IMR-90 (cell line): ENCODE measurements at regions not wholly inside any gene's neighbourhood (a gene's known extent, or its start where the extent isn't known, plus 50 kb on each side); places are given as distances from the start of the nearest gene placed in this dataset.

Experiments
- ATAC-seq: fragments of 200-7000 bp; cut with Tn5 transposase; 2 replicates; pipeline ENCODE4 v1.9.1; 2020; ENCODE audit warnings: low read depth, mild to moderate bottlenecking, moderate library complexity
- BruUV-seq: library from RNA; stranded (reverse); fragments of 400-500 nt; replicated peaks from 2 replicates; lab custom pipeline; 2021; lab: Mats Ljungman, UMichigan
- CTCF ChIA-PET: fragments of 300-600 bp; formaldehyde crosslinking; extraction: SDS; loops from one replicate; lab custom pipeline; 2021; ENCODE audit warnings: antibody characterized with exemption; lab: Yijun Ruan, JAX
- POLR2A ChIA-PET: fragments of 300-600 bp; sonication (Branson Sonifier 250); formaldehyde crosslinking; loops from one replicate; lab custom pipeline; 2022; ENCODE audit warnings: antibody characterized with exemption; ENCODE audit not compliant: unreplicated experiment; lab: Charles Lee
- DNase-seq: peaks from one replicate; pipeline ENCODE4 v3.0.0; 2013
- H2AFZ ChIP-seq: replicated peaks from 2 replicates; pipeline ENCODE3; 2013; ENCODE audit warnings: low read length, mild to moderate bottlenecking; ENCODE audit not compliant: poor library complexity
- H2AK5ac ChIP-seq: 2 replicates; pipeline ENCODE4 v1.6.1; 2013; ENCODE audit warnings: low read depth, low read length, inconsistent platforms
- H2AK9ac ChIP-seq: replicated peaks from 2 replicates; pipeline ENCODE3; 2013; ENCODE audit warnings: mild to moderate bottlenecking, low read depth, low read length, moderate library complexity; ENCODE audit not compliant: poor library complexity
- H2BK120ac ChIP-seq: 2 replicates; pipeline ENCODE4 v1.6.1; 2013; ENCODE audit warnings: low read depth, low read length, inconsistent platforms
- H2BK15ac ChIP-seq: 3 replicates; pipeline ENCODE4 v1.6.1; 2013; ENCODE audit warnings: low read depth, low read length, inconsistent platforms
- H2BK20ac ChIP-seq: 2 replicates; pipeline ENCODE4 v1.6.1; 2013; ENCODE audit warnings: low read depth, mild to moderate bottlenecking, inconsistent platforms, low read length, moderate library complexity
- H2BK5ac ChIP-seq: 2 replicates; pipeline ENCODE4 v1.6.1; 2013; ENCODE audit warnings: mild to moderate bottlenecking, low read depth, low read length, inconsistent platforms; ENCODE audit not compliant: poor library complexity, severe bottlenecking
- H3K14ac ChIP-seq: replicated peaks from 2 replicates; pipeline ENCODE4 v1.6.1; 2013; ENCODE audit warnings: low read depth, low read length, inconsistent platforms
- H3K18ac ChIP-seq: 2 replicates; pipeline ENCODE4 v1.6.1; 2013; ENCODE audit warnings: low read depth, low read length, control low read depth
- H3K23ac ChIP-seq: 2 replicates; pipeline ENCODE4 v1.6.1; 2013; ENCODE audit warnings: low read depth, low read length, inconsistent platforms
- H3K27ac ChIP-seq: 2 replicates; pipeline ENCODE4 v1.5.1; 2013; ENCODE audit warnings: mild to moderate bottlenecking, control low read depth, low read length; ENCODE audit not compliant: insufficient read depth
- H3K27me3 ChIP-seq: 2 replicates; pipeline ENCODE4 v1.6.1; 2013; ENCODE audit warnings: low read length; ENCODE audit not compliant: control insufficient read depth, insufficient read depth
- H3K36me3 ChIP-seq: 2 replicates; pipeline ENCODE4 v1.6.1; 2013; ENCODE audit warnings: low read length, mixed read lengths; ENCODE audit not compliant: control insufficient read depth, insufficient read depth
- H3K4ac ChIP-seq: 2 replicates; pipeline ENCODE4 v1.6.1; 2013; ENCODE audit warnings: low read depth, low read length, inconsistent platforms
- H3K4me1 ChIP-seq: 2 replicates; pipeline ENCODE4 v1.6.1; 2013; ENCODE audit warnings: low read length, mixed read lengths; ENCODE audit not compliant: control insufficient read depth, insufficient read depth
- H3K4me2 ChIP-seq: 2 replicates; pipeline ENCODE4 v1.6.1; 2013; ENCODE audit warnings: low read depth, mild to moderate bottlenecking, control low read depth, low read length, moderate library complexity
- H3K4me3 ChIP-seq: 2 replicates; pipeline ENCODE4 v1.5.1; 2013; ENCODE audit warnings: low read depth, mild to moderate bottlenecking, control low read depth, low read length, moderate library complexity; ENCODE audit not compliant: insufficient read depth
- H3K56ac ChIP-seq: 2 replicates; pipeline ENCODE4 v1.6.1; 2013; ENCODE audit warnings: low read length, inconsistent platforms; ENCODE audit not compliant: insufficient read depth; ENCODE audit errors: extremely low read depth
- H3K79me1 ChIP-seq, 2 experiments: 2 replicates each; pipeline ENCODE4 v1.6.1; 2013; ENCODE audit warnings: low read length in 2 of 2, inconsistent platforms in 1 of 2, low read depth in 1 of 2
- H3K9ac ChIP-seq: 2 replicates; pipeline ENCODE4 v1.6.1; 2013; ENCODE audit warnings: low read depth, low read length, control low read depth
- H3K9me1 ChIP-seq: 2 replicates; pipeline ENCODE4 v1.6.1; 2013; ENCODE audit warnings: low read length, inconsistent platforms; ENCODE audit not compliant: insufficient read depth
- H3K9me3 ChIP-seq: 2 replicates; pipeline ENCODE4 v1.6.1; 2013; ENCODE audit warnings: low read length; ENCODE audit not compliant: control insufficient read depth, insufficient read depth
- H4K20me1 ChIP-seq: 2 replicates; pipeline ENCODE4 v1.6.1; 2013; ENCODE audit warnings: low read length, inconsistent platforms; ENCODE audit not compliant: insufficient read depth
- H4K5ac ChIP-seq: 2 replicates; pipeline ENCODE4 v1.6.1; 2013; ENCODE audit warnings: mild to moderate bottlenecking, low read depth, low read length, control low read depth
- H4K8ac ChIP-seq, 2 experiments: 2 replicates each; pipeline ENCODE4 v1.6.1; 2013; ENCODE audit warnings: low read depth in 2 of 2, low read length in 2 of 2, control low read depth in 1 of 2, inconsistent platforms in 1 of 2
- H4K91ac ChIP-seq: 2 replicates; pipeline ENCODE4 v1.6.1; 2013; ENCODE audit warnings: low read depth, low read length, inconsistent platforms; ENCODE audit not compliant: insufficient read depth
- BHLHE40 ChIP-seq: fragments of 150-350 bp; IDR thresholded peaks from 2 replicates; pipeline ENCODE4 v1.6.1; 2016; ENCODE audit warnings: mild to moderate bottlenecking, low read depth, low read length
- CEBPB ChIP-seq: IDR thresholded peaks from 2 replicates; pipeline ENCODE4 v1.6.1; 2012; ENCODE audit warnings: low read depth, low read length, improper control_type of control experiment
- CHD1 ChIP-seq: IDR thresholded peaks from 2 replicates; pipeline ENCODE4 v1.6.1; 2012; ENCODE audit warnings: low read depth, low read length, improper control_type of control experiment
- FOS ChIP-seq: fragments of 150-350 bp; IDR thresholded peaks from 2 replicates; pipeline ENCODE4 v1.6.1; 2016; ENCODE audit warnings: low read depth, low read length
- MAFK ChIP-seq: IDR thresholded peaks from 2 replicates; pipeline ENCODE4 v1.6.1; 2012; ENCODE audit warnings: low read depth, low read length, improper control_type of control experiment
- MAZ ChIP-seq: IDR thresholded peaks from 2 replicates; pipeline ENCODE4 v1.6.1; 2012; ENCODE audit warnings: low read depth, mild to moderate bottlenecking, low read length, improper control_type of control experiment, moderate library complexity, borderline replicate concordance
- MXI1 ChIP-seq: IDR thresholded peaks from 2 replicates; pipeline ENCODE4 v1.6.1; 2012; ENCODE audit warnings: low read depth, mild to moderate bottlenecking, low read length, moderate library complexity, borderline replicate concordance
- NFE2L2 ChIP-seq: fragments of 150-350 bp; IDR thresholded peaks from 2 replicates; pipeline ENCODE4 v1.6.1; 2016; ENCODE audit warnings: low read depth, mild to moderate bottlenecking, low read length
- POLR2A ChIP-seq: IDR thresholded peaks from 2 replicates; pipeline ENCODE4 v1.6.1; 2012; ENCODE audit warnings: mild to moderate bottlenecking, low read depth, low read length
- RAD21 ChIP-seq: IDR thresholded peaks from 2 replicates; pipeline ENCODE4 v1.6.1; 2012; ENCODE audit warnings: low read length, improper control_type of control experiment
- RCOR1 ChIP-seq: IDR thresholded peaks from 2 replicates; pipeline ENCODE4 v1.6.1; 2012; ENCODE audit warnings: mild to moderate bottlenecking, low read length, improper control_type of control experiment; ENCODE audit not compliant: insufficient replicate concordance
- RFX5 ChIP-seq: IDR thresholded peaks from 2 replicates; pipeline ENCODE4 v1.8.0; 2012; ENCODE audit warnings: low read depth, mild to moderate bottlenecking, low read length, moderate library complexity
- SMC3 ChIP-seq: fragments of 150-350 bp; IDR thresholded peaks from 2 replicates; pipeline ENCODE4 v1.6.1; 2016; ENCODE audit warnings: low read depth, mild to moderate bottlenecking, antibody characterized with exemption, low read length, moderate library complexity
- WGBS, 2 experiments: methylation state at CpG; one replicate each; pipeline versions ENCODE4 v1.1.5 to v1.1.7; 2013; ENCODE audit warnings: missing lambda C conversion rate in 2 of 2; ENCODE audit not compliant: insufficient read length in 1 of 2; ENCODE audit errors: extremely low coverage in 2 of 2; 5-methylcytosine and 5-hydroxymethylcytosine counted together
- dilution Hi-C: fragments of 300-500 bp; cut with HindIII; formaldehyde crosslinking; loops from one replicate; pipeline ENCODE4 v1.14.3; 2018; ENCODE audit warnings: low sequenced_read_pairs; ENCODE audit not compliant: unreplicated experiment
- in situ Hi-C: fragments of 300-500 bp; cut with MboI; formaldehyde crosslinking; loops from 3 replicates; pipeline ENCODE4 v1.14.3; 2019; ENCODE audit warnings: low sequenced_read_pairs, inconsistent platforms, mixed read lengths
- intact Hi-C: fragments of 100-400 bp; cut with micrococcal nuclease; formaldehyde crosslinking; loops from 2 replicates; pipeline ENCODE4 v1.10.0; 2022
- TF ChIP-seq, protein P1 (sequence below): fragments of 150-350 bp; IDR thresholded peaks from 2 replicates; pipeline ENCODE4 v1.6.1; 2017; ENCODE audit warnings: mild to moderate bottlenecking, antibody characterized with exemption, low read length, low read depth
- TF ChIP-seq, protein P2 (sequence below): fragments of 150-350 bp; IDR thresholded peaks from 2 replicates; pipeline ENCODE4 v1.6.1; 2016; ENCODE audit warnings: low read depth, mild to moderate bottlenecking, low read length, moderate library complexity, borderline replicate concordance
- TF ChIP-seq, protein P3 (sequence below): conservative IDR thresholded peaks from 2 replicates; pipeline ENCODE4 v1.5.1; 2012; ENCODE audit warnings: mild to moderate bottlenecking, low read depth, low read length, improper control_type of control experiment

DNA sequence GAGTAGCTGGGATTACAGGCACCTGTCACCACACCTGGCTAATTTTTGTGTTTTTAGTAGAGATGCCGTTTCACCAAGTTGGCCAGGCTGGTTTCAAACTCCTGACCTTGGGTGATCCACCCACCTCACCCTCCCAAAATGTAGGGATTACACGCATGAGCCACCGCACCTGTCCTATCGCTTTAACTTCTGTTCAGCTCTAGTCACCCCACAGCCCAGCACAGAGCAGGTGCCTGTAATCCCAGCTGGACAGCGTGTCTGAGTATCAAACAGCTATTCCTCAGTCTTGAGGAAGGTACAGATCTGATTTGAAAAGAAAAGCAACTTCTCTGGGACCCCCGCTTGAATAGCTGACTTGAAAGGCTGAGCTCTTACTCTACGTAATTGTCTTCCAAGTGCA, 149.1 kb downstream of the CTTN start:
- intact Hi-C loops = no loop called here
- 67% methylated on average over 5 of the region's 7 CpGs; no CpG with 5 or more reads in 1 of the 2 experiments for WGBS, 2 experiments
- Histone ChIP-seq H3K23ac (no peak overlapping the region), H4K8ac (no peak overlapping the region), H2BK15ac (no peak overlapping the region), H3K36me3 (no peaks in the 10 kb centered on the region), H3K4me1 (peaks cover 2% of the 10 kb centered on the region; the same call in 1 of the 2 replicates), H4K5ac (no peak overlapping the region), H2BK120ac (no peak overlapping the region), H3K4me2 (no peak overlapping the region), H3K18ac (no peak overlapping the region), H2BK5ac (no peak overlapping the region), H2AK5ac (no peak overlapping the region), H3K27me3 (no peaks in the 10 kb centered on the region; the same call in 1 of the 2 replicates), H2AFZ (no peak overlapping the region), H4K91ac (no peak overlapping the region), H2BK20ac (no peak overlapping the region), H3K4me3 (no peak overlapping the region), H4K20me1 (no peaks in the 10 kb centered on the region; the same call in 1 of the 2 replicates), H3K9me1 (no peaks in the 10 kb centered on the region), H2AK9ac (no peak overlapping the region), H3K27ac (no peak overlapping the region), H3K79me1 (no peaks in the 10 kb centered on the region), H3K9ac (no peak overlapping the region), H3K56ac (no peak overlapping the region), H3K14ac (no peak overlapping the region), H3K9me3 (no peaks in the 10 kb centered on the region; the same call in 1 of the 2 replicates), H3K4ac (no peak overlapping the region)
- ATAC-seq = no peak
- no peak for DNase-seq
- no TSS peak for BruUV-seq
- dilution Hi-C loops = no loop called here
- in situ Hi-C loops = no loop called here
- TF ChIP-seq CHD1 = no peak
- no peak for TF ChIP-seq RAD21
- no peak for TF ChIP-seq CEBPB
- TF ChIP-seq, protein P1, sequence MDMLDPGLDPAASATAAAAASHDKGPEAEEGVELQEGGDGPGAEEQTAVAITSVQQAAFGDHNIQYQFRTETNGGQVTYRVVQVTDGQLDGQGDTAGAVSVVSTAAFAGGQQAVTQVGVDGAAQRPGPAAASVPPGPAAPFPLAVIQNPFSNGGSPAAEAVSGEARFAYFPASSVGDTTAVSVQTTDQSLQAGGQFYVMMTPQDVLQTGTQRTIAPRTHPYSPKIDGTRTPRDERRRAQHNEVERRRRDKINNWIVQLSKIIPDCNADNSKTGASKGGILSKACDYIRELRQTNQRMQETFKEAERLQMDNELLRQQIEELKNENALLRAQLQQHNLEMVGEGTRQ = no peak
- no peak for TF ChIP-seq MAZ
- no peak for TF ChIP-seq MXI1
- no peak for TF ChIP-seq RFX5
- TF ChIP-seq, protein P2, sequence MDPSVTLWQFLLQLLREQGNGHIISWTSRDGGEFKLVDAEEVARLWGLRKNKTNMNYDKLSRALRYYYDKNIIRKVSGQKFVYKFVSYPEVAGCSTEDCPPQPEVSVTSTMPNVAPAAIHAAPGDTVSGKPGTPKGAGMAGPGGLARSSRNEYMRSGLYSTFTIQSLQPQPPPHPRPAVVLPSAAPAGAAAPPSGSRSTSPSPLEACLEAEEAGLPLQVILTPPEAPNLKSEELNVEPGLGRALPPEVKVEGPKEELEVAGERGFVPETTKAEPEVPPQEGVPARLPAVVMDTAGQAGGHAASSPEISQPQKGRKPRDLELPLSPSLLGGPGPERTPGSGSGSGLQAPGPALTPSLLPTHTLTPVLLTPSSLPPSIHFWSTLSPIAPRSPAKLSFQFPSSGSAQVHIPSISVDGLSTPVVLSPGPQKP = no peak
- no peak for TF ChIP-seq POLR2A
- no peak for TF ChIP-seq FOS
- TF ChIP-seq NFE2L2 = no peak
- no peak for TF ChIP-seq BHLHE40
- no peak for TF ChIP-seq SMC3
- TF ChIP-seq, protein P3, sequence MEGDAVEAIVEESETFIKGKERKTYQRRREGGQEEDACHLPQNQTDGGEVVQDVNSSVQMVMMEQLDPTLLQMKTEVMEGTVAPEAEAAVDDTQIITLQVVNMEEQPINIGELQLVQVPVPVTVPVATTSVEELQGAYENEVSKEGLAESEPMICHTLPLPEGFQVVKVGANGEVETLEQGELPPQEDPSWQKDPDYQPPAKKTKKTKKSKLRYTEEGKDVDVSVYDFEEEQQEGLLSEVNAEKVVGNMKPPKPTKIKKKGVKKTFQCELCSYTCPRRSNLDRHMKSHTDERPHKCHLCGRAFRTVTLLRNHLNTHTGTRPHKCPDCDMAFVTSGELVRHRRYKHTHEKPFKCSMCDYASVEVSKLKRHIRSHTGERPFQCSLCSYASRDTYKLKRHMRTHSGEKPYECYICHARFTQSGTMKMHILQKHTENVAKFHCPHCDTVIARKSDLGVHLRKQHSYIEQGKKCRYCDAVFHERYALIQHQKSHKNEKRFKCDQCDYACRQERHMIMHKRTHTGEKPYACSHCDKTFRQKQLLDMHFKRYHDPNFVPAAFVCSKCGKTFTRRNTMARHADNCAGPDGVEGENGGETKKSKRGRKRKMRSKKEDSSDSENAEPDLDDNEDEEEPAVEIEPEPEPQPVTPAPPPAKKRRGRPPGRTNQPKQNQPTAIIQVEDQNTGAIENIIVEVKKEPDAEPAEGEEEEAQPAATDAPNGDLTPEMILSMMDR = no peak
- no peak for TF ChIP-seq RCOR1
- no peak for TF ChIP-seq MAFK
- CTCF ChIA-PET = no interaction called here
- POLR2A ChIA-PET = no interaction called here
